HG02884 (cell line): ENCODE measurements at regions not wholly inside any gene's neighbourhood (a gene's known extent, or its start where the extent isn't known, plus 50 kb on each side); places are given as distances from the start of the nearest gene placed in this dataset.
"Not testable (repeated sequence)": the region's sequence is repeated elsewhere in the genome, so short reads cannot be mapped to it uniquely, and the experiment has no call there.

ENCODE experiments used
- ATAC-seq: cut with Tn5 transposase; IDR thresholded peaks from one replicate; pipeline ENCODE4 v1.9.1; 2021; ENCODE audit warnings: mild to moderate bottlenecking, moderate library complexity; ENCODE audit not compliant: unreplicated experiment

DNA sequence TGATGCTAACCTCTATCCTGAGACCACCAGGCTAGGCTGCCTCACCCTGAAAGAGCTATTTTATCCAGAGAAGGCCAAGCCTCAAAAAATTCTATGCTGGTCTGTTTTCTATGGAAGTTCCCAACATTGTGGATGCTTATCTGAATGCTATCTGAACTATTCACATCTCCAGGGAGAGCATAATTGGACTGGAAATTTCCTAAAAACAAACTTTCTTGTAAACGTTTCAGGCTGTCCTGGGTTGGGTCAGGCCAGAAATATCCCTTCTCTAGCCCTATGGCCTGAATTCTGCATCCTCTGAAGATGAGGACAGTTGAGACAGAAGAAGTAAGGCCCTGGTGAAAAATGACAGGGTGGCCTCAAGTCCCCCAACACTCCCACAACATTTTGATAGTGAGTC, 706.4 kb upstream of the NR2F2 start:
- ATAC-seq = no peak

DNA sequence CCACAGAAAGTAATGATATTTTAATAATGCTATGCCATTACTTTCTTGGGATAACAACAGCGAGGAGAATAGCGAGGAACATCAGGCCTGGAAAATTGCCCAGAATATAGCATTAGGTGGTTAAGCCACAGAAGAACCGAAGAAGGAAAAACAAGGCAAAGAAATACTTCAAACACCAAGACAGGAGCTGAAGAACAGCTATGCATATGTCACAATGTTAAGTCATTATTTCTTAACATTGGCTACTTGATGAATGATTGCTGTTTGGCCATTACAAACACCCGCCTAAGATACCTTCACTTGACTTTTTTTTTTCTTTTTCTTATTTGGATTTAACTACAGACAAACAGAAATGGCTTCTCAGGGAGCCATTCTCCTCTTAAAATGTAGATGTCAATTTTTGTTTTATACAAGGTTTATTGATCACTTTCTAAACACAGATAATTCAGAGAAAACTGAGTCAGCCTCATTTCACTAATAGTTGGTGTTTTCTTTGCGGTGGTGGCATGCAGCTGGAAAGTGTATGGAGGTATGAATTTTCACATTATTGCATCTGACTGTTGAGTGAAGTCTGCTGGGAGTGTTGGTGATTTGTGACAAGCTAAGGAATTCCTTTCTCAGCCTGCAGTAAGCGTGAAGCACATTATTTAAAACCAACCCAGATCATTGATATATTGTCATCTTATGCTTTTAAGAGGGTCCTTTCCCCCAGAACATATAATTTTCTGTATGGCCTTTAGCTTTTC, 705.7 kb upstream of the NR2F2 start:
- no peak for ATAC-seq

DNA sequence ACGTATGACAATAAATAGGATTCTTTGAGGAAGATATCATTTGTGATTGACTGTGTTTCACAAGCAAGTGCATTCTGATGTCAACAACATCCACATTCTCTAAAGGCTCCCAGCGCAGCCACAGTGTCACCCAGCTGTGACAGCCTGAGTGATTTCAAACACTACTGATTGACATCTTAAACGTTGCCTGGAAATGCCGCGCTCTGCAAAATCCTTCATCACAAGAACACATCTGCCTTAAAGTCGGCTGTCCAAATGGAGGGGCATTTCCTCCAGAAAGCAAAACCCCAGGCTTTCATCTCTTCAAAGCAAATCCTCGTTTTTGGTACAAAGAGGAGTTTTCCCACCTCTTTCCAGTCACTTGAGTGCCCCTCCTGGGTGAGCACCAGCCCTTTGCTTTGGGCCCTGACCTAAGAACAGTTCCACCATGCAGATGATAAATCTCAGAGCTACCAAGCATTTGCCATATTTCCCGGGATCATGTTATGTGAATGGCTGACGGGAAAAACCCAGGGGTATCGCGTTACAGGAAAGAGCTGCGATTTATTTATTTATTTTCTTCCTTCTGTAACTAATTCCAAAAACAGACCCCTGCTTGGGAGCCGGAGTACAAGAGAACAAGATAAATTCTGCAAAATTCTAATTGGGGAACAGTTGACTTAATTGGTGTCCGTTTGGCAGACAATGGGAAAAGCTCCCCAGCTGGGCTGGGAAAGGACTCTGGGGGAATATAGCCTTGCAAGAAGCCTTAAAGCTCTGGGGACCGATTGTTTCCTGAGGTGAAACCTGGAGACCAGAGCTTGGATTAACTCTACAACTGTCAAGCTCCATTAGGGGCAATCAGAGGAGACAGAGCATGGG, 703.8 kb upstream of the NR2F2 start:
- ATAC-seq = no peak

DNA sequence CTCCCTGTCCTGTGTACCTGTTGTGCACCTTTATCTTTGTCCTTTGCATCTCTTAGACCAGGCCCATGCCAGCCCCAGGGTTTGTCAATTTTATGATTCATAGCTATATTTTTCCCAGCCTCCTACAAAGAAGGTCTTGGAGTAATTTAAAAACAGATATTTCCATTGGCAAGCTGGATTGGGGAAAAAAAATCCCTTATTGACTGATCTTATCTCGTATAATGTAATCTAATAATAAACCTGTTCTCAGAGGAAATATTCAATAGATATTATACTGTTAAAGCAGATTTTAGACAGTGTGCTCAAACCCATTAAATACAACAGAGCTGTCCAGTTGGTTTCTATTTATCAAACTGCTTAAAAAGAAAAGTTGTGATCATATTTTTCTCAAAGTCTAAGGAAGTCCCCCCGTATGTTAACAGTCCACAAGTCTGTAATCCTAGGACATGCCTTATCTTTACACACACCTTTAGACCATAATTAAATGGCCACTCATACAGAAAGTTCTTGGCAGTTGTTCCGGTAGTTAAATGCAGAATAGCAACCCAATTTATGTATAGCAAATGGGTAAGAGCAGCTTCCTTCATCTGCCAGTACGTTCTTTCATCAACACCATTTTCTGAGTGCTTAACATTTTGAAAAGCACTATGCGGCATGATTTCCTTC, 700.9 kb upstream of the NR2F2 start:
- no peak for ATAC-seq

DNA sequence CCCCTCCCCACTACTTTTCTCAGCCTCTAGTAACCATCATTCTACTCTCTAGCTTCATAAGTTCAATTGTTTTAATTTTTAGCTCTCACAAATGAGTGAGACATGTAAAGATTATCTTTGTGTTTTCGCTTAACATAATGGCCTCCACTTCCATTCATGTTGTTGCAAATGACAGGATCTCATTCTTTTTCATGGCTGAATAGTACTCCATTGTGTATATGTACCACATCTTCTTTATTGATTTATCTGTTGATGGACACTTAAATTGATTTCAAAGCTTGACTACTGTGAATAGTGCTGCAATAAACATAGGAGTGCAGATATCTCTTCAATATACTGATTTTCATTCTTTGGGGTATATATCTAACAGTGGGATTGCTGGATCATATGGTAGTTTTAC, 699.8 kb upstream of the NR2F2 start:
- ATAC-seq = no peak

DNA sequence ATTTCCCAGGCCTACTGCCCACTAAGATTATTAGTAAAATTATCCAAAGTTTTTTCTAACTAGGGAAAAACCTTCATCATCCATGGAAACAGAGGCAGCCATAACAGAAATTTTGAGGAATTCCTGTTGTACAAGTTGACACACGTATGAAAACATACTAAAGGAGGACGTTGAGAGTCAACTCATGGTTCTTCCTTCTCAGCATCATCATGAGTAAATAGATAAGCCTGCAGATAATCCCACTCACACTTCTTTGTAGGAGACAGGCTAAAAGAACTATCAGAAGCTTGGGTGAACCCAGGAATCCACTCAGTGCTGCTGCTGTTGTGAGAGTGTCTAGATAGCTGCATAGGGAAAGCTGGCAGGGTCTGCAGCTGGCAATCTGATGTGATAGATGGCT, 694.8 kb upstream of the NR2F2 start:
- ATAC-seq = no peak

DNA sequence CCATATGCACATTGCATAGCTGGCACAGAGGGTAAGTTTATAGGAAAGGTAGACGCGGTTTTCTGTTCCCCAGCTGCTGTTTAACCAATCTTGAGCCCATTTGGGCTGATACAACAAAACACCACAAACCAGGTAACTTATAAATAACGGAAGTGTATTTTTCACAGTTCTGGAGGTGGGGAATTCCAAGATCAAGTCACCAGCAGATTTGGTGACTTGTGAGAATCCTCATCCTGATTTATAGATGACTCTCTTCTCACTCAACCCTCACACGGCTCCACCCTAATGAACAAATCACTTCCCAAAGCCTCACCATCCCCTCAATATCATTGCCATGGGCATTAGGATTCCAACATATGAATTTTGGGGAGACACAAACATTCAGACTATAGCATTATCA, 694.4 kb upstream of the NR2F2 start:
- ATAC-seq = no peak

DNA sequence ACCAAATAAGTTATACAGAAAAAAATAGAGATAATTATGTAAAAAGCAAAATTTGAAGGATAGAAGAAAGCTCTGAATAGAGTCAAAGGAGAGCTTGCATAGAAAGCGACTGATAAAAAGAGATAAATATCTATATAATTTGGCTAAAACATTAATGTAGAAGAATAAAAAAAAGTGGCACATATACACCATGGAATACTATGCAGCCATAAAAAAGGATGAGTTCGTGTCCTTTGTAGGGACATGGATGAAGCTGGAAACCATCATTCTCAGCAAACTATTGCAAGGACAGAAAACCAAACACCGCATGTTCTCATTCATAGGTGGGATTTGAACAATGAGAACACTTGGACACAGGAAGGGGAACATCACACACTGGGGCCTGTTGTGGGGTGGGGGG, 693.3 kb upstream of the NR2F2 start:
- ATAC-seq = not testable (repeated sequence)

DNA sequence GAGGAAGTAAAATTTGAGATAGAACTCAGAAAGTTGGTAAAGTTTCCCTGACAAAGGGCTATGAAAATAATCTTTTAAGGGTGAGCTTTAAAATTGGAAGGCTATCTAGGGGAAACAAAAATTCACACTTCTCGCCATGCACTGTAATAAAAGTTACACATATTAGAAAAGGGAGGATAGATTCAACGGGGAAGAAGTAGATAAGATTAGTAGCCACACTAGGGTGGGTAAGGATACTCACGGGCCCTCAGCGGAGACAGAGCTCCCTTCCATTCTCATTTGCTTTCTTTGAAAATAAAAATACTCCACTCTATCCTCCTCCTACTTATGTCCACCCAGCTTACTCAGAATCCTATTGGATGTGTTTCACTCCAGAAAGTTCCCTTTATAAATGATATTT, 691.3 kb upstream of the NR2F2 start:
- no peak for ATAC-seq

DNA sequence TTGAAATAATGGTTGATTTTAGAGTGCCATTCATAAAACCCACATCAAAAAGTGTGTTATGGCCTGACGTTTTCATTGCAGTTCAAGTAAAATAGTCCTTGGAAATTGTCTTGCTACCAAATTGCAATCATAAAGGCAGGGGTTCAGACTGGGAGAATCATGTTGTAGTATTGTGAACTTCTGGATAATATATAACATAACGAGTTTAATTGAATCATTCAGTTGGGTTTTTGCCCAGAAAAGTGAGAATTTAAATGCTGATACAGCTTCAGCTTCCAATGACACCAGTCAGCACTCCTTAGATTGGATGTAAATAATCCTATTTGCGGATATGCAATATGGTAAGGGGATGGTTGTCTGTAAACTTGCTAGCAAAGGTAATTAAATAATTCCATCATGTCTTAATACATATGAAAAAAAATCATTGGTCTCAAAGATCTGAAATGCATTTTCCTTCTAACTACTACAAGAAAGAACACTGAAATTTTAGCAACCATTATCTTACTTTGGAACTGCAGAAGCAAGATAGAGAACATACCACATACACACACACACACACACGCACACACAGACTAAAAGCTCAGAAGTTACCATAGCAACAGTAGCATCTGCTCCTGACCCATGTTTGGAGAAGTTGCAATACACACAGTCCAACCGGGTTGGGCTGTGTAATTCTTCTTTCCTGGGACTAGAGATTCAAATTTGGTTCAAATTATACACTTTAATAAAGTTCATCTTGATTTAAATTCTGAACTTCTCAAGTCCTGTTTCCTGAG, 686.2 kb upstream of the NR2F2 start:
- ATAC-seq = no peak

DNA sequence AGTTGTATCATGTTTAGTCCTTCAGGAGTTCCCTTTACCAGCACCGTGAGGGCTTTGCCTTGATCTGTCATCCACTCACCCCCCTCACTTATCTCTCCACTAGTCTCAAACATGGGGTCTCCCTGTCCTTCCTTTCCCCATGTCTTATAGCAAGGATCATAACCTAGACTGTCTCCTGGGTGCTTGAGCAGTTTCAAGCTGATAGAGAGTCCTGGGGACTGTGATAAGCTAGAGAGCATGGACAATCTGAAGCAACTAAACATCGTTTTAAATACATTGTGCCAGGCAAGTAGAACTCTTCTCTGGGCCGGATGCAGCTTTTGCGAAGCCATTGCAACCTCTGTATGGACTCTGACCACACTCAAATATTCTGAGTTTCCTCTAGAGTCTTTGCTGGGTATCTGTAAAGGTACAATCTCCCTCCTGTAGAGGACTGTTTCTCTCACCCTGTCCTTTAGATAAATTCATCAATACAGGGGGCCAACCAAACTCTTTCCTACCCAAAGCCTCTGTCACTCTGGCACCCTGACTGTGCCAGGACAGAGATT, 684.6 kb upstream of the NR2F2 start:
- no peak for ATAC-seq

DNA sequence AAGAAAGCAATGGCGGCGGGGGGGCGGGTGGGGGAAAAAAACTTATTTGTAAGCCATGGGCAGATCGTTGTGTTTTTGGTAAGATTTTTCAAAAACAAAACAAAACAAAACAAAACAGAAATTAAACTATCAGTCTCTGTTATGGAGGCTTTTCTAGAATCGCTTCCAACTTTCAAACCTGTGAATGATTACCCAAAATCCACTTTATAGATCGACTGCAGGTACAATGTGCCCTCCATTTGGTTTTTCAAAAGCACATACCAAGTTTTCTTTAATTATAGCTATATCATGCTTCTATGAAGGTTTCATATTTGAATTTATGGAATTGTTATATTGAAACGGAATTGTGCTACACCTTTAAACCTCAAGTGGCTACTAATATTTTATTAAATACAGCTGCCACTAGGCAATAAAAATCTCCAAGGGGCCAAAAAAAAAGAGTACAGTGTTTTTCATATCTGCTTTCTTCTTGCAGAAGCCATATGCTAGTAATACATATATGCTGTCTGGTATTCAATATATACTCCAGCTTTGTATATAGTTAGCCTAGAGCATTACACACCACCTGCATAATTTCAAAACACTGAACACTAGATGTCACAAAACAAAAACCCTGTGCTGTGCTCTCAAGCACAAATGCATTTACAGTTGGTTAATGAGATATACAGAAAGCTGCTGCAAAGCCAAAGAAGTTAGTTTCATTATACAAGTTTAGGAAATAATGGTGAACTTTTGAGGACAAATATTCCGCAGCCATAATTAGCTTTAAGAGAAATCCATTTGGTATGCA, 683.8 kb upstream of the NR2F2 start:
- no peak for ATAC-seq

DNA sequence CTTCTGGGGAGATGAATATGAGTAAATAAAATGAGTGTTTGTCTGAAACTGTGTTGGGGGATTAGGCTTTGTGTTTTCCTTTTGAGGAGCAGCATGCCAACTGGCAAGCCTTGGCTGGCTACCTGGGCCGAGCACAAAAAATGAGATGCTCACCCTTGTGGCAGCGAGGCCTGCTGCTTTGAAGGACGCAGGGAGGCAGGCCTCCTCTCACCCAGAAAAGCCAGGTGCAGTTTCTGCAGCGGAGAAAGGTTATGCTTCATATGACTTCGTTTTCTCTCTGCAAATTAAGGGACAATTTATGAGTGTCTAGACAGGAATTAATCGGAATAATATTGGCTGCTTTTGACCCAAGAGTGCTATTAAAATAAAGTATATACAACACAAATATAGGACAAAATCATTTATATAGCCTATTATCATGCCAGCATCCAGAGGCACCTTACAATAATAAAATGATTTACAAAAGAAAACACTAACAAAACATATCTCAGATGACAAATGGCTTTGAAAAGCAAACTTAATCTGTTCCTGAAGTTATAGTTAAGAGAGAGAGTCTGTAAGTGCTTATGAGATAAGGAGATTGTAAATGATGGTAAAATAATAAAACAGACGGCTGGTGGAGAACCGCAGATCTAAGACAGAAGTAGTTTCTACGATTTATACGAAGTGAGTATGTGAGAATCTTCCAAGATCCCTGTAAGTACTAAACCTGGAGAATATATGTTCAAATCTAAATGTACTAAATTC, 682.8 kb upstream of the NR2F2 start:
- ATAC-seq = no peak

DNA sequence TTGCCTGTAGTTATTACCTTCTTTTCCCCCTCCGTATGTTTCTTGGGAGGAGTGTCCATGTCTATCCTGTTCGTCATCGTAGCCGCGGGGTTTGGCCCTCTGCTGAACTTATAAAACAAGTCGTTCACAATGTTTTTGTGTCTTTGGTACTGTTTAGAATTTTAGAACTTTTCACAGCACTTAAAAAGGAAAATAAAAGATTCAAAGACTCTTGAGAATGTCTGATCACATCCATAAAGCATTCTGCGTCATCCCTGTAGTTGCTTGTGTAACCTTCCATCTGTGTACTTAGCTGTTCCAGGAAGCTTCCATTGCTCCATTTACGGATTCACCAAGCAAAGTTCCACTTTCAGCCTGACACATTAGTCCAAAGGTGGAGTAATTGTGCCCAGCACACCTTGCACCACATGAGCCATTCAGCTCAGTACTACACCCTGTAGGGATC, 677.1 kb upstream of the NR2F2 start:
- no peak for ATAC-seq

DNA sequence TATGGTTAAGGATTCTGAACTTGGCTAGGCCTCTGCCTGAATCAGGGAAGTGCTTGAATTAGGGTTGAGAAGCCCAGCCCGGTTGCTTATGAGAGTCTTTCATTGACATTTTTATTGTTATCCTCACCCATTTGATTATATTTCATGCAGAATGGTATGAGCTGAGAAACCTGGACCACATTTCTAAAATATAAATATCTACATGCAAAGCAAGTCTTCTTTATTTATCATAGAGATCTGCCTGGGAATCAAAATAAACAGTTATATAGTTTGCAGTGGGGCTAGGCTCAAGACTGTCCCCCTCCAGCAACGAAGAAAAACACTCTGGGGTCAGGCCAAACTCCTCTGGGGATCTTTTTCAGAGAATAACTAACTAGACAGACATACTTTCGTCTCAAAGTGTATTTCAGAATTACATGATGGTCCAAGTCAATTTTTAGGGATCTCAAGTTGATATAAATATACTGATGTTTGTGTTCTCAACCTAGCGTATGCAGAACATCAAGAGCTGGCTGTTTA, 675.4 kb upstream of the NR2F2 start:
- no peak for ATAC-seq

DNA sequence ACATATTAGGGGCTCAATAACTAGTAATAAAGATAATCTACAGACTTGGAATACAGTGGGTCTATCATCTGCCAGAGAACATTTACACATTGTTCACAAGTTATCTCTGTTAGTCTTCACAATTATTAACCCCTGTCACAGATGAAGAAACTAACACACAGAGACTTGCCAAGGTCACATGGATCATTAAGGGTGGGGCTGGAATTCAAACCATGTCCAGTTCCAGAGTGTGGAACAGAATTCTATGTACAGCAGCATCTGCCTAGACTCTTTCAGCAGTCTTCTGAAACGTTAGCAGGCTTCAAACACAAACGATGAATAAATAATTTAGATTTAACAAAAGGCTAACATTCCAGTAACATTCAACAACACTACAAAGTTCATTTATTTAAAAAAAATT, 673.9 kb upstream of the NR2F2 start:
- ATAC-seq = no peak

DNA sequence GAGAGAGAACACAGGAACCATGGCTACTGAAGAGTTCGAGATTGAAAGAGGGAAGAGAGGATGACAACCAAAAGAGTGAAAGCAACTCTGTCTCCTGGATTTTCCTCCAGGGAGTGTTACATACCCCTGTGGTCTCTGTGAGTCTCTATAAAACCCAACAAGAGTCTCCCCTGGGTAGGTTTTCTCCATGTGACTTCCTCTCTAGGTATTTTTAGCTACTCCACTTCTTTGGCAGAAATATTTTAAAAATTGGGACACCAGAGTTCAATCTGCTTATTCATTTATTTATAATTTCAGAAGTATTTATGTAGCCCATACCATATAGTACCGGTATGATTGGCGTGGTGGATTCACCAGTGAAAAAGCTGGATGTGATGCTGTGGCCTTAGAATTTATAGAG, 671.7 kb upstream of the NR2F2 start:
- no peak for ATAC-seq

DNA sequence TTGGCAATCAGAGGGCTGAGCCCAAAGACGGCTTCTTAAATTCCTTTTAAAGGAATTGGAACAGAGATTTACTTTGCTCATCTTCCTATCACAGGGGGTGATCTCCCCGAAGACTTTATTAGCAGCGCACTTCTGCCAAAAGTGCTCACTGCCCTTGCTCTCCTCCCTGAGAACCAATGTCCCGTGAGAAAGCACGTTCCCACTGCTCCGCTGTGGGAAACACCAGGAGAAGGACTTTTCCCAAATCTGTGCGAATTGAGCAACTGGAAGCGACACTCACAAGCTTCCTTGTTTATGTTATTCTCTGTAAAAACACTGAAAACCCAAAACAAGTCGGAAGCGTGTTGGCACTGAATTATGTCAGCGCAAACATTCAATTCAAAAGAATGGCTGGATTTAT, 670.8 kb upstream of the NR2F2 start:
- no peak for ATAC-seq

DNA sequence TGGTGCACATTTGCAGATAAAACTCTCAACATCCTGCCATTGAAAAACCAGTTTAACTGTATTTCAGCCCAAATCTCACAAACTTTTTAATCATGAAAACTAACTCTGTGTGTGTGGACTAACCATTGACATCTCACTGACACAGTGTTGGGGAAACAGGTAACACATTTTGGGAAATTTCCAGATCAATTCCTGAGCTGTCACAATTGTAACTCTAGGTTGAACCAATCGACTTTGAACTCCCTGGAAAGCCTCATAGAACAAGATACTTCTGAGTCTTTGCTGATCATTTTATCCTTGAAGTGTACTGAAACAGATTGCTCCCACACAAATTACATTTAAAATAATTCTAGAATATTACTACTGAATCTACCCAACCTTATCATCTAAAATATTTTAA, 667.9 kb upstream of the NR2F2 start:
- no peak for ATAC-seq
